GM23338 (cell line): ENCODE measurements at regions not wholly inside any gene's neighbourhood (a gene's known extent, or its start where the extent isn't known, plus 50 kb on each side); places are given as distances from the start of the nearest gene placed in this dataset.

ENCODE experiments used
- CTCF ChIP-seq, 2 experiments: fragments of 200-600 bp in 1 of 2; sonication (generic) in 1 of 2; conservative IDR thresholded peaks; 2 replicates each; pipeline versions ENCODE4 v1.5.1 to v1.6.1; 2016 to 2017; ENCODE audit warnings: antibody characterized with exemption in 2 of 2, low read depth in 2 of 2, mild to moderate bottlenecking in 2 of 2, moderate library complexity in 1 of 2
- EZH2 ChIP-seq: fragments of 200-600 bp; sonication (generic); IDR thresholded peaks from one replicate; pipeline ENCODE4 v1.8.0; 2017; ENCODE audit warnings: antibody characterized with exemption, mild to moderate bottlenecking, low read depth; ENCODE audit not compliant: unreplicated experiment
- EZH2phosphoT487 ChIP-seq: fragments of 200-600 bp; sonication (generic); IDR thresholded peaks from one replicate; pipeline ENCODE4 v1.8.1; 2018; ENCODE audit warnings: antibody characterized with exemption; ENCODE audit not compliant: unreplicated experiment
- JUNB ChIP-seq: IDR thresholded peaks from one replicate; pipeline ENCODE4 v1.6.1; 2016; ENCODE audit warnings: antibody characterized with exemption; ENCODE audit not compliant: unreplicated experiment
- POLR2AphosphoS5 ChIP-seq: IDR thresholded peaks from 2 replicates; pipeline ENCODE4 v1.6.1; 2016; ENCODE audit warnings: antibody characterized with exemption, low read depth
- STAT1 ChIP-seq: IDR thresholded peaks from one replicate; pipeline ENCODE4 v1.6.1; 2016; ENCODE audit warnings: antibody characterized with exemption; ENCODE audit not compliant: unreplicated experiment
- ZNF114 ChIP-seq: fragments of 250-450 bp; sonication (Bioruptor Pico); IDR thresholded peaks from 2 replicates; pipeline ENCODE4 v1.5.0; 2020; ENCODE audit warnings: mild to moderate bottlenecking, moderate library complexity
- ZNF331 ChIP-seq: fragments of 250-450 bp; sonication (Bioruptor Pico); IDR thresholded peaks from 2 replicates; pipeline ENCODE4 v1.5.0; 2020; ENCODE audit warnings: low read depth, mild to moderate bottlenecking, moderate library complexity
- TF ChIP-seq, protein P1 (sequence below): IDR thresholded peaks from 2 replicates; pipeline ENCODE4 v1.6.1; 2016; ENCODE audit warnings: antibody characterized with exemption
- TF ChIP-seq, protein P2 (sequence below): IDR thresholded peaks from one replicate; pipeline ENCODE4 v1.6.1; 2018; ENCODE audit warnings: antibody characterized with exemption; ENCODE audit not compliant: unreplicated experiment

- TF ChIP-seq POLR2AphosphoS5, result no peak
- TF ChIP-seq CTCF (conservative IDR thresholded peaks at IDR 0.05; ENCODE audit: low read depth in 2 of 2), result no peak
- TF ChIP-seq EZH2phosphoT487, result no peak
- TF ChIP-seq, protein P1, sequence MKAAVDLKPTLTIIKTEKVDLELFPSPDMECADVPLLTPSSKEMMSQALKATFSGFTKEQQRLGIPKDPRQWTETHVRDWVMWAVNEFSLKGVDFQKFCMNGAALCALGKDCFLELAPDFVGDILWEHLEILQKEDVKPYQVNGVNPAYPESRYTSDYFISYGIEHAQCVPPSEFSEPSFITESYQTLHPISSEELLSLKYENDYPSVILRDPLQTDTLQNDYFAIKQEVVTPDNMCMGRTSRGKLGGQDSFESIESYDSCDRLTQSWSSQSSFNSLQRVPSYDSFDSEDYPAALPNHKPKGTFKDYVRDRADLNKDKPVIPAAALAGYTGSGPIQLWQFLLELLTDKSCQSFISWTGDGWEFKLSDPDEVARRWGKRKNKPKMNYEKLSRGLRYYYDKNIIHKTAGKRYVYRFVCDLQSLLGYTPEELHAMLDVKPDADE, result no peak
- no peak for TF ChIP-seq ZNF114
- no peak for TF ChIP-seq JUNB
- TF ChIP-seq EZH2, result no peak
- no peak for TF ChIP-seq ZNF331 (CRISPR knock-in tag)
- TF ChIP-seq, protein P2, sequence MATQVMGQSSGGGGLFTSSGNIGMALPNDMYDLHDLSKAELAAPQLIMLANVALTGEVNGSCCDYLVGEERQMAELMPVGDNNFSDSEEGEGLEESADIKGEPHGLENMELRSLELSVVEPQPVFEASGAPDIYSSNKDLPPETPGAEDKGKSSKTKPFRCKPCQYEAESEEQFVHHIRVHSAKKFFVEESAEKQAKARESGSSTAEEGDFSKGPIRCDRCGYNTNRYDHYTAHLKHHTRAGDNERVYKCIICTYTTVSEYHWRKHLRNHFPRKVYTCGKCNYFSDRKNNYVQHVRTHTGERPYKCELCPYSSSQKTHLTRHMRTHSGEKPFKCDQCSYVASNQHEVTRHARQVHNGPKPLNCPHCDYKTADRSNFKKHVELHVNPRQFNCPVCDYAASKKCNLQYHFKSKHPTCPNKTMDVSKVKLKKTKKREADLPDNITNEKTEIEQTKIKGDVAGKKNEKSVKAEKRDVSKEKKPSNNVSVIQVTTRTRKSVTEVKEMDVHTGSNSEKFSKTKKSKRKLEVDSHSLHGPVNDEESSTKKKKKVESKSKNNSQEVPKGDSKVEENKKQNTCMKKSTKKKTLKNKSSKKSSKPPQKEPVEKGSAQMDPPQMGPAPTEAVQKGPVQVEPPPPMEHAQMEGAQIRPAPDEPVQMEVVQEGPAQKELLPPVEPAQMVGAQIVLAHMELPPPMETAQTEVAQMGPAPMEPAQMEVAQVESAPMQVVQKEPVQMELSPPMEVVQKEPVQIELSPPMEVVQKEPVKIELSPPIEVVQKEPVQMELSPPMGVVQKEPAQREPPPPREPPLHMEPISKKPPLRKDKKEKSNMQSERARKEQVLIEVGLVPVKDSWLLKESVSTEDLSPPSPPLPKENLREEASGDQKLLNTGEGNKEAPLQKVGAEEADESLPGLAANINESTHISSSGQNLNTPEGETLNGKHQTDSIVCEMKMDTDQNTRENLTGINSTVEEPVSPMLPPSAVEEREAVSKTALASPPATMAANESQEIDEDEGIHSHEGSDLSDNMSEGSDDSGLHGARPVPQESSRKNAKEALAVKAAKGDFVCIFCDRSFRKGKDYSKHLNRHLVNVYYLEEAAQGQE, result no peak
- no peak for TF ChIP-seq STAT1
Measured at GRCh38 chr1:213651077-213651476, 336.7 kb upstream of the PROX1 start.
